Activated B cell treated with CpG ODN at 0.5 μM for 24 hours (primary cell): ENCODE measurements at regions not wholly inside any gene's neighbourhood (a gene's known extent, or its start where the extent isn't known, plus 50 kb on each side); places are given as distances from the start of the nearest gene placed in this dataset.

Experiments
- ATAC-seq: fragments of 200-7000 bp; cut with Tn5 transposase; one replicate; pipeline ENCODE4 v1.10.0; 2021; ENCODE audit warnings: low read depth, mild to moderate bottlenecking, moderate library complexity
- CTCF ChIA-PET: fragments of 350-600 bp; sonication (Branson Sonifier 250); formaldehyde crosslinking; loops from one replicate; lab custom pipeline; 2021; ENCODE audit warnings: antibody characterized with exemption; lab: Charles Lee
- POLR2A ChIA-PET: fragments of 350-600 bp; sonication (Branson Sonifier 250); formaldehyde crosslinking; loops from one replicate; lab custom pipeline; 2021; ENCODE audit warnings: antibody characterized with exemption; lab: Charles Lee
- DNase-seq: peaks from one replicate; pipeline ENCODE4 v3.0.0; 2022
- H3K27ac Mint-ChIP-seq: one replicate; pipeline ENCODE4 v1.8.0; 2020; ENCODE audit warnings: mixed read lengths
- H3K27me3 Mint-ChIP-seq: one replicate; pipeline ENCODE4 v1.8.0; 2021; ENCODE audit warnings: mixed read lengths
- H3K36me3 Mint-ChIP-seq: one replicate; pipeline ENCODE4 v1.8.0; 2021; ENCODE audit warnings: low read depth, mixed read lengths
- H3K4me1 Mint-ChIP-seq: one replicate; pipeline ENCODE4 v1.8.0; 2021; ENCODE audit warnings: mixed read lengths
- H3K4me3 Mint-ChIP-seq: one replicate; pipeline ENCODE4 v1.8.0; 2020; ENCODE audit warnings: mild to moderate bottlenecking, mixed read lengths
- H3K9me3 Mint-ChIP-seq: one replicate; pipeline ENCODE4 v1.8.0; 2020; ENCODE audit warnings: mixed read lengths
- CTCF ChIP-seq: fragments of 200-600 bp; IDR thresholded peaks from one replicate; pipeline ENCODE4 v1.8.0; 2022; ENCODE audit warnings: antibody characterized with exemption, mild to moderate bottlenecking
- intact Hi-C: fragments of 100-400 bp; cut with micrococcal nuclease; formaldehyde crosslinking; loops from one replicate; pipeline ENCODE4 v1.15.1; 2024

- CTCF ChIA-PET, result no interaction called here
- H3K27ac Mint-ChIP-seq, result no peak overlapping the region
- no peaks in the 10 kb centered on the region for H3K27me3 Mint-ChIP-seq
- no peak overlapping the region for H3K4me3 Mint-ChIP-seq
- no peaks in the 10 kb centered on the region for H3K4me1 Mint-ChIP-seq
- no peak for TF ChIP-seq CTCF
- intact Hi-C loops, result no loop called here
- ATAC-seq, result no peak
- H3K36me3 Mint-ChIP-seq, result no peaks in the 10 kb centered on the region
- peaks cover 2% of the 10 kb centered on the region for H3K9me3 Mint-ChIP-seq
- POLR2A ChIA-PET, result no interaction called here
- DNase-seq, result no peak
Observed at GRCh38 chr4:136246876-136247275, 1285.4 kb downstream of the PCDH18 start.

GRCh38 chr4:136241221-136241986 is 1290.9 kb downstream of the PCDH18 start:
- DNase-seq (no peak), ATAC-seq (no peak)
- no peaks in the 10 kb centered on the region for H3K36me3 Mint-ChIP-seq
- H3K27ac Mint-ChIP-seq, result no peak overlapping the region
- H3K27me3 Mint-ChIP-seq, result no peaks in the 10 kb centered on the region
- CTCF ChIA-PET, result no interaction called here
- POLR2A ChIA-PET, result no interaction called here
- intact Hi-C loops, result no loop called here
- H3K4me3 Mint-ChIP-seq, result no peak overlapping the region
- H3K9me3 Mint-ChIP-seq, result peaks cover 14% of the 10 kb centered on the region
- TF ChIP-seq CTCF, result no peak
- H3K4me1 Mint-ChIP-seq, result no peaks in the 10 kb centered on the region

GRCh38 chr4:136227315-136227714 is 1305.0 kb downstream of the PCDH18 start:
- no peak for TF ChIP-seq CTCF
- ChIA-PET POLR2A (no interaction called here), CTCF (no interaction called here)
- Mint-ChIP-seq H3K27ac (no peak overlapping the region), H3K9me3 (peaks cover 1% of the 10 kb centered on the region), H3K4me1 (no peaks in the 10 kb centered on the region), H3K27me3 (no peaks in the 10 kb centered on the region), H3K4me3 (no peak overlapping the region), H3K36me3 (no peaks in the 10 kb centered on the region)
- intact Hi-C loops, result no loop called here
- ATAC-seq, result no peak
- no peak for DNase-seq

GRCh38 chr4:136219592-136220125 is 1312.6 kb downstream of the PCDH18 start:
- ChIA-PET POLR2A (no interaction called here), CTCF (no interaction called here)
- H3K27me3 Mint-ChIP-seq, result no peaks in the 10 kb centered on the region
- intact Hi-C loops, result no loop called here
- ATAC-seq (no peak), DNase-seq (no peak)
- TF ChIP-seq CTCF, result no peak
- peaks cover 5% of the 10 kb centered on the region for H3K9me3 Mint-ChIP-seq
- no peaks in the 10 kb centered on the region for H3K4me1 Mint-ChIP-seq
- no peaks in the 10 kb centered on the region for H3K36me3 Mint-ChIP-seq
- no peak overlapping the region for H3K27ac Mint-ChIP-seq
- no peak overlapping the region for H3K4me3 Mint-ChIP-seq

GRCh38 chr4:136203199-136203598 is 1329.1 kb downstream of the PCDH18 start:
- ATAC-seq (no peak), DNase-seq (no peak)
- Mint-ChIP-seq H3K9me3 (peaks cover 3% of the 10 kb centered on the region), H3K4me1 (no peaks in the 10 kb centered on the region), H3K27me3 (no peaks in the 10 kb centered on the region), H3K27ac (no peak overlapping the region), H3K4me3 (no peak overlapping the region), H3K36me3 (no peaks in the 10 kb centered on the region)
- ChIA-PET POLR2A (no interaction called here), CTCF (no interaction called here)
- intact Hi-C loops, result no loop called here
- TF ChIP-seq CTCF, result no peak
